Activated naive CD4-positive, alpha-beta T cell treated with anti-CD3 and anti-CD28 coated beads, Interleukin-2, amount 50 U/mL, for 72 hours (primary cell): ENCODE measurements at regions not wholly inside any gene's neighbourhood (a gene's known extent, or its start where the extent isn't known, plus 50 kb on each side); places are given as distances from the start of the nearest gene placed in this dataset.

ENCODE experiments used
- ATAC-seq, 2 donors: fragments of 150-1000 bp; cut with Tn5 transposase; 2 replicates each; pipeline ENCODE4 v1.10.0; 2021; ENCODE audit warnings: mild to moderate bottlenecking in 2 of 2, moderate library complexity in 2 of 2
- DNase-seq, 2 donors: peaks; one replicate each; pipeline ENCODE4 v3.0.0; 2021 to 2022; ENCODE audit warnings: low spot score in 2 of 2
- H3K27ac Mint-ChIP-seq, 2 donors: one replicate each; pipeline ENCODE4 v1.8.0; 2022; ENCODE audit warnings: mild to moderate bottlenecking in 2 of 2, mixed read lengths in 2 of 2
- H3K36me3 Mint-ChIP-seq, 2 donors: one replicate each; pipeline ENCODE4 v1.8.0; 2022; ENCODE audit warnings: mixed read lengths in 2 of 2
- H3K9me3 Mint-ChIP-seq, 2 donors: one replicate each; pipeline ENCODE4 v1.8.0; 2022; ENCODE audit warnings: mixed read lengths in 2 of 2

DNA sequence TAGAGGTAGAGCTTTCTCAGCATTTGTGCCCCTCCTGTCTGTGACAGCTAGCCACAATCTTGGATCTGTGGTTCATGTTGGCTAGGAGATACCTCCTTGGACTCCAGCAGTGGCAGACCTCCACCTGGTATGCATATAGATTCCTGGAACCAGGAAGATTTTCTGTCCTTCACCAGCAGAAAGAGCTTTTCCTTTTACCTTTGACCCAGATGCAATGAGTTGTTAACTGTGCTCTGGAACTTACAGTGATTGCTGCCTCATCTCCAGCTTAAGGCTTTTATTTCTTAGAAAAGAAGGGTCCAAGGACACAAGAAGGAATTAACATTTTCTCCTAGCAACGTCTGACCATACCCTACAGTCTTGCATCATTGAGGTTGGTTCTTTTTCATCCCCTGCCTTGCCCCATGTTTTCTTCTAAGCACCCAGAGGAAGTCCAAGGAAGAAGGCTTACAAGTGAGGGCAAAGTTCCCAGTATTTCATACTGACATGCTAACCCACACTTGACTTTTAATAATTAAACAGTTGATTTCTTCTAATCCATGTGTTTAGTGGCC lies 217.1 kb upstream of the ARHGAP24 start:
- no peak for ATAC-seq
- H3K27ac Mint-ChIP-seq: no peak overlapping the region
- peaks cover 22% of the 10 kb centered on the region in 2 donors for H3K9me3 Mint-ChIP-seq
- no peak for DNase-seq
- H3K36me3 Mint-ChIP-seq: peaks cover 10 to 11% of the 10 kb centered on the region in 2 donors

GRCh38 chr4:85260064-85260463 lies 214.9 kb upstream of the ARHGAP24 start:
- ATAC-seq (no peak), DNase-seq (no peak)
- Mint-ChIP-seq H3K27ac (no peak overlapping the region), H3K36me3 (peaks cover 7 to 11% of the 10 kb centered on the region in 2 donors), H3K9me3 (peaks cover 12 to 14% of the 10 kb centered on the region in 2 donors)

GRCh38 chr4:85265234-85265633 lies 209.7 kb upstream of the ARHGAP24 start:
- H3K9me3 Mint-ChIP-seq: peaks cover 4 to 10% of the 10 kb centered on the region in 2 donors
- ATAC-seq (no peak), DNase-seq (no peak)
- no peaks in the 10 kb centered on the region for H3K36me3 Mint-ChIP-seq
- H3K27ac Mint-ChIP-seq: no peak overlapping the region

DNA sequence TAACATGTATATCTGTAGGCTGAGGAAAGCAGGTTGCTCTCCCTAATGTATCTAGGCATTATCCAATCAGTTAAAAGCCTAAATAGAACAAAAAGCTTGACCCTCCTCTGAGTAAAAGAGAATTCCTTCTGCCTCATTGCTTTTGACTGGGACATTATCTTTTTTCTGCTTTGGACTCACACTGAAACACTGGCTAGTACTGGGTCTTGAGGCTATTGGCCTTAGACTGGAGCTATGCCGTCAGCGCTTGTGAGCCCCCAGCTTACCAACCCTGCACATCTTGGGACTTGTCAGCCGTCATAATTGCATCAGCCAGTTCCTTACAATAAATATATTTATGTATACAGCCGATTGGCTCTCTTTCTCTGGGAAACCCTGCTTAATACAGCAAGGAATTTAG lies 206.8 kb upstream of the ARHGAP24 start:
- no peak for ATAC-seq
- DNase-seq: no peak
- Mint-ChIP-seq H3K27ac (no peak overlapping the region), H3K36me3 (no peaks in the 10 kb centered on the region), H3K9me3 (peaks cover 5 to 14% of the 10 kb centered on the region in 2 donors)

GRCh38 chr4:85268961-85269360 lies 206.0 kb upstream of the ARHGAP24 start:
- ATAC-seq (no peak), DNase-seq (no peak)
- H3K9me3 Mint-ChIP-seq: peaks cover 10 to 17% of the 10 kb centered on the region in 2 donors
- no peaks in the 10 kb centered on the region for H3K36me3 Mint-ChIP-seq
- H3K27ac Mint-ChIP-seq: no peak overlapping the region

DNA sequence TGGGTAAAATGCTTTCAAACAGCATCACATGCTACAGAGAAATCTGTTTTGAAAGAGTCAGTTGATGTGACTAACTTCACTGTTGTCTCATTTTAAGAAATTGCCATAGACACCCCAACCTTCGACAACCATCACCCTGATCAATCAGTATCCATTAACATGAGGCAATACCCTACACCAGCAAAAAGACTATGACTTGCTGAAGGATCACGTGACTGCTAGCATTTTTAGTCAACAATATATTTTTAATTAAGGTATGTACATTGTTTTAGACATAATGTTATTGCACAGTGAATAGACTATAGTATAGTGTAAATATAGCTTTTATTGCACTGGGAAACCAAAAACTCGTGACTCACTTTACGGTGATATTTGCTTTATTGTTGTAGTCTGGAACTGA lies 200.0 kb upstream of the ARHGAP24 start:
- ATAC-seq (no peak), DNase-seq (no peak)
- Mint-ChIP-seq H3K9me3 (peaks cover 10 to 15% of the 10 kb centered on the region in 2 donors), H3K36me3 (no peaks in the 10 kb centered on the region), H3K27ac (no peak overlapping the region)

DNA sequence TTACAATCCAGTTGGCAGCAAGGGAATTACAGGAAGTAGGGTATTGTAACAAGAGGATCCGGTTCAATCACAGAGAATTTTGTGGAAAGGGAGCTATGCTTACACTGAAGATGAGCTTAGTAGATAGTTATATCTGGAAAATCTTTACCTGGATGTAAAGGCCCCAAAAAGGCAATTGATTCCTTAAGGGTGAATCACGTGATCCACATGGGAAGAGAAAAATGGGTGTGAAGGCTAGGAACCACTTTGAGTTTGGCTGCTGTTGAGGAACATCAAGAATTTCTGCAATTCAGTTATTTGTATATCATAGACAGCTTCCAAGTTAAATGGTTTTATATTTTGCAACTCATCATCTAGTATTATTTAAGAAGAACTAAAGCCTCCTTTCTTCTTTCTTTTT lies 194.0 kb upstream of the ARHGAP24 start:
- no peak for ATAC-seq
- H3K27ac Mint-ChIP-seq: no peak overlapping the region
- no peak for DNase-seq
- no peaks in the 10 kb centered on the region for H3K36me3 Mint-ChIP-seq
- H3K9me3 Mint-ChIP-seq: no peaks in the 10 kb centered on the region

GRCh38 chr4:85291226-85291625 lies 183.7 kb upstream of the ARHGAP24 start:
- DNase-seq: no peak

DNA sequence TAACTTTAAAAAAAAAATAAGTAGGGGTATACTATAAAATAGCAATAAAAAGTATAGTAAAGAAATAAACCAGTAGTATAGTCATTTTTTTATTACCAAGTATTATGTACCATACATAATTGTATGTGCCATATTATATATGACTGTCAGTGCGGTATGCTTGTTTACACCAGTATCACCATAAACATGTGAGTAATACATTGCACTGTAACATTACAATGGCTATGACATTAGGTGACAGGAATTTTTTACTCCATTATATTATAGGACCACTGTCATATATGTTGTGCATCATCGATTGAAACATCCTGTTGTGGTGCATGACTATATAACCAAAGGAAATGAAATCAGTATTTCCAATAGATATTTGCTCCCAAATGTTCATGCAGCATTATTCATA lies 176.9 kb upstream of the ARHGAP24 start:
- ATAC-seq (no peak), DNase-seq (no peak)
- Mint-ChIP-seq H3K9me3 (peaks cover 7 to 12% of the 10 kb centered on the region in 2 donors), H3K27ac (no peak overlapping the region), H3K36me3 (no peaks in the 10 kb centered on the region)

More at GRCh38 chr4:85291226-85291625, 183.7 kb upstream of the ARHGAP24 start:
- ATAC-seq: no peak
- no peak overlapping the region for H3K27ac Mint-ChIP-seq
- no peaks in the 10 kb centered on the region for H3K36me3 Mint-ChIP-seq
- H3K9me3 Mint-ChIP-seq: peaks cover 3 to 26% of the 10 kb centered on the region in 2 donors

DNA sequence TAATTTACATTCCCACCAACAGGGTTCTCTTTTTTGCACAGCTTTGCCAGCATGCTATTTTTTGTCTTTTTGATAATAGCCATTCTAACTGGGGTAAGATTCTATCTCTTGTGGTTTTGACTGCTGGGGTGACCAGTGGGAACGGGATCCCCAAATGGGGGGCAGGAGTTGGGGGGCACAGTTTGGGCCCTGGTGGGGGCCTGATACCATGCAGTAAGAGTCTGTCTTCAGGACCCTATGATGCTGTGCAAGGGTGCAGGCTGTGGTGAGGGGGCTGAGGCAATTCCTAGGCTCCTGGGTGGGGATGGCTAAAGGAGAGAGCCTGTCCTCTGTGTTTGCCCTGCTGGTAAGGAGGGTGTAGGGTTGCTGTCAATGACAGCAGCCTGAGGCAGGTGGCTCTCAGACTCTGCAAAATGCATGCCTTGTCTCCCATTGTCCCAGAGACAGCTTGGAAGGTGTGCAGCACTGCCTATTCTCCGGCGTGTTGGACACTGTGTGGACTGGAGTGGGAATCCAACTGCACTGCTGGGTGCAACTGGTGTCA lies 172.7 kb upstream of the ARHGAP24 start:
- no peaks in the 10 kb centered on the region for H3K36me3 Mint-ChIP-seq
- DNase-seq: no peak
- H3K27ac Mint-ChIP-seq: no peak overlapping the region
- H3K9me3 Mint-ChIP-seq: peaks cover 0 to 7% of the 10 kb centered on the region in 2 donors
- no peak for ATAC-seq

GRCh38 chr4:85302756-85303155 lies 172.2 kb upstream of the ARHGAP24 start:
- no peak for ATAC-seq
- peaks cover 0 to 7% of the 10 kb centered on the region in 2 donors for H3K9me3 Mint-ChIP-seq
- H3K27ac Mint-ChIP-seq: no peak overlapping the region

DNA sequence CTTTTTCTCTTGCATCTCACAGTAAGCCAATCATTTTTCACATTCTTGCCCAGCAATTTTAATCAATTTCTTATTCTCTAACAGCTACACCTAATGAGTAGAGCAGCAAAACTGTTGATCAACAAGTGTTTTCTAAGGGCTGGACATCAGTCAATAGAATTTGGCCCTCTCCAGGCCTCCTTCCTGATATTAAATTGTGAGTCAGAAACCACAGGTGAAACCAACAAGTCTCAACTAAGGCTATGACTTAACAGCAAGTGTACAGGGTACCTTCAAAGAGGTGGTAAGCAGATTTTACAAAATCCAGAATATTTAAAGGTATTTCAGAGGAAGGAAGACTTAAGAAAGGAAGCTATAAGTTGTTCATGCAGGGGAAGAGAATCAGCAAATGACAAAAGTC lies 156.5 kb upstream of the ARHGAP24 start:
- H3K9me3 Mint-ChIP-seq: peaks cover 11 to 15% of the 10 kb centered on the region in 2 donors
- DNase-seq: no peak
- no peak overlapping the region for H3K27ac Mint-ChIP-seq
- ATAC-seq: no peak
- peaks cover 0 to 6% of the 10 kb centered on the region in 2 donors for H3K36me3 Mint-ChIP-seq

More at GRCh38 chr4:85302756-85303155, 172.2 kb upstream of the ARHGAP24 start:
- no peaks in the 10 kb centered on the region for H3K36me3 Mint-ChIP-seq
- no peak for DNase-seq

DNA sequence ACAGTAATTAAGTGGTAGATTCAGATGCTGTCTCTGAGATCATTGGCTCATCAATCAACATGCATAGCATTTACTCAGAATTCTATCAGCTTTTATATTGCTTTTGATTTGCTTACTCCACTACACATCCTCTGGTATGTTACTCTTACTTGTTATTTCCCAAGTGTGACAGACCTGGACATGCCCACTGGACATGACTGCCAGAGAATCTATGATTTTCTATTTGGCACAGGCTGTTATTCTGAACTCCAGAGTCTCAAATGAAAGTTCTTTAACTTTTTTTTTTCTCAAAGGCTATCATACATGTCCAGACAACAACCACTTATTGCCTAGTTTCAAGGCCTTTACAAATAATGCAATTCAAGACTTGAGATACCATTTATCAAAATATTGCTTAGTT lies 116.1 kb upstream of the ARHGAP24 start:
- Mint-ChIP-seq H3K36me3 (no peaks in the 10 kb centered on the region), H3K27ac (no peak overlapping the region), H3K9me3 (peaks cover 5 to 24% of the 10 kb centered on the region in 2 donors)
- ATAC-seq (no peak), DNase-seq (no peak)

DNA sequence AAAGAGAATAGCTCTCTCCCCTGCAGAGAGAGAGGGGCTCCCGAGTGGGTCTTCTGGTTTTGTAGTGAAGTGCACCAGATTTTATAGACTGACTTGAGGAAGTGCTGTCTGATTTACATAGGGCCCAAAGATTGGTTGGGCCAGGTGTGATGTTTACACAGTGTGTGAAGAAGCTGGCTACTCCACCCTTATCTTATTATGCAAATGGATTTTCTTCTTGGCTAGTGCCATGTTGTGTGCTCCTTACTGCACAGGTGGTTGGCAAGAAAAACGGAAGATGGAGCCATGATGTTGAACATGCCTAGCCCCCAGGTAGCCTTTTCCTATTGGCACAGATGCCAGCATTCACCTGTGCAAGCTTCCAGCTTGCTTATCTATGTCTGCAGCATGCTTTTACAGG lies 112.4 kb upstream of the ARHGAP24 start:
- Mint-ChIP-seq H3K27ac (no peak overlapping the region), H3K36me3 (no peaks in the 10 kb centered on the region), H3K9me3 (peaks cover 5 to 19% of the 10 kb centered on the region in 2 donors)
- DNase-seq (no peak), ATAC-seq (no peak)

- DNase-seq (no peak), ATAC-seq (no peak)
- no peaks in the 10 kb centered on the region for H3K36me3 Mint-ChIP-seq
- no peak overlapping the region for H3K27ac Mint-ChIP-seq
- peaks cover 0 to 5% of the 10 kb centered on the region in 2 donors for H3K9me3 Mint-ChIP-seq
These were observed 107.1 kb upstream of the ARHGAP24 start for GRCh38 chr4:85367815-85368214.

GRCh38 chr4:85368240-85368639 lies 106.7 kb upstream of the ARHGAP24 start:
- Mint-ChIP-seq H3K27ac (no peak overlapping the region), H3K9me3 (peaks cover 0 to 5% of the 10 kb centered on the region in 2 donors), H3K36me3 (no peaks in the 10 kb centered on the region)
- no peak for ATAC-seq
- DNase-seq: no peak

- H3K27ac Mint-ChIP-seq: no peak overlapping the region
- H3K36me3 Mint-ChIP-seq: no peaks in the 10 kb centered on the region
- DNase-seq: no peak
- H3K9me3 Mint-ChIP-seq: peaks cover under 1 to 5% of the 10 kb centered on the region in 2 donors
- ATAC-seq: no peak
These were observed 106.0 kb upstream of the ARHGAP24 start for GRCh38 chr4:85368932-85369331.

- Mint-ChIP-seq H3K36me3 (no peaks in the 10 kb centered on the region), H3K9me3 (peaks cover 5 to 8% of the 10 kb centered on the region in 2 donors), H3K27ac (no peak overlapping the region)
- ATAC-seq (no peak), DNase-seq (no peak)
These were observed 105.1 kb upstream of the ARHGAP24 start for GRCh38 chr4:85369703-85370380.
